Panc1 (cell line): ENCODE measurements at regions not wholly inside any gene's neighbourhood (a gene's known extent, or its start where the extent isn't known, plus 50 kb on each side); places are given as distances from the start of the nearest gene placed in this dataset.

Source experiments
- ATAC-seq: fragments of 200-7000 bp; cut with Tn5 transposase; 2 replicates; pipeline ENCODE4 v1.9.1; 2020; ENCODE audit warnings: mild to moderate bottlenecking, moderate library complexity
- BruUV-seq: library from RNA; stranded (reverse); fragments of 400-500 nt; replicated peaks from 2 replicates; lab custom pipeline; 2021; lab: Mats Ljungman, UMichigan
- CTCF ChIA-PET: fragments of 300-600 bp; sonication (Branson Sonifier 250); formaldehyde crosslinking; loops from one replicate; lab custom pipeline; 2022; ENCODE audit warnings: antibody characterized with exemption; lab: Charles Lee
- POLR2A ChIA-PET: fragments of 300-600 bp; sonication (Branson Sonifier 250); formaldehyde crosslinking; loops from one replicate; lab custom pipeline; 2022; ENCODE audit warnings: antibody characterized with exemption; lab: Charles Lee
- DNase-seq: peaks from one replicate; pipeline ENCODE4 v3.0.0-alpha.2; 2010; ENCODE audit warnings: low read depth, low spot score
- H3K27ac ChIP-seq: 2 replicates; pipeline ENCODE4 v1.5.1; 2011; ENCODE audit warnings: mild to moderate bottlenecking, low read length, inconsistent platforms
- H3K27me3 ChIP-seq: fragments of 200-500 bp; sonication (Bioruptor generic); 2 replicates; pipeline ENCODE4 v1.6.0; 2014; ENCODE audit warnings: low read length, inconsistent platforms; ENCODE audit not compliant: control insufficient read depth, insufficient read depth
- H3K36me3 ChIP-seq: fragments of 200-500 bp; sonication (Bioruptor generic); 2 replicates; pipeline ENCODE4 v1.5.1; 2014; ENCODE audit warnings: inconsistent platforms, mild to moderate bottlenecking, low read length, moderate library complexity; ENCODE audit not compliant: control insufficient read depth, insufficient read depth
- H3K4me1 ChIP-seq: 2 replicates; pipeline ENCODE4 v1.5.1; 2011; ENCODE audit warnings: inconsistent platforms, mild to moderate bottlenecking, low read length, moderate library complexity; ENCODE audit not compliant: control insufficient read depth, insufficient read depth
- H3K4me3 ChIP-seq, 2 experiments: 2 replicates each; pipeline ENCODE4 v1.5.1; 2011 to 2012; ENCODE audit warnings: low read depth in 2 of 2, low read length in 2 of 2, mild to moderate bottlenecking in 2 of 2, inconsistent platforms in 1 of 2, moderate library complexity in 1 of 2
- H3K9me3 ChIP-seq: fragments of 200-500 bp; sonication (Bioruptor generic); 2 replicates; pipeline ENCODE4 v1.5.1; 2014; ENCODE audit warnings: low read depth, mild to moderate bottlenecking, inconsistent platforms, low read length, moderate library complexity; ENCODE audit not compliant: control insufficient read depth, insufficient read depth
- CTCF ChIP-seq: fragments of 450-650 bp; IDR thresholded peaks from 2 replicates; pipeline ENCODE4 v1.5.1; 2017; ENCODE audit warnings: mild to moderate bottlenecking
- POLR2AphosphoS5 ChIP-seq: IDR thresholded peaks from 2 replicates; pipeline ENCODE4 v1.6.1; 2012; ENCODE audit warnings: mild to moderate bottlenecking, low read depth, low read length, moderate library complexity
- REST ChIP-seq, 2 experiments: IDR thresholded peaks; 2 replicates each; pipeline ENCODE4 v1.6.1; 2011 to 2012; ENCODE audit warnings: low read depth in 2 of 2, control low read depth in 1 of 2, low read length in 1 of 2, mild to moderate bottlenecking in 1 of 2, moderate library complexity in 1 of 2; ENCODE audit not compliant: insufficient read depth in 1 of 2
- SIN3A ChIP-seq: IDR thresholded peaks from 2 replicates; pipeline ENCODE4 v1.6.1; 2012; ENCODE audit warnings: low read depth, mild to moderate bottlenecking, low read length, moderate library complexity, borderline replicate concordance; ENCODE audit not compliant: insufficient read depth
- TCF7L2 ChIP-seq: IDR thresholded peaks from 2 replicates; pipeline ENCODE4 v1.6.1; 2011; ENCODE audit warnings: mild to moderate bottlenecking, low read depth, low read length, inconsistent platforms
- in situ Hi-C: cut with HindIII; loops from 2 replicates; pipeline ENCODE4 v1.10.0; 2016; ENCODE audit warnings: low sequenced_read_pairs, low pct_unique_long_range_greater_than_20kb
- intact Hi-C: fragments of 100-400 bp; cut with micrococcal nuclease; formaldehyde crosslinking; loops from one replicate; pipeline ENCODE4 v1.10.0; 2022; ENCODE audit not compliant: unreplicated experiment

GRCh38 chr13:54196684-54197083 is 1168.1 kb downstream of the OLFM4 start:
- ATAC-seq: no peak
- no peak for DNase-seq
- intact Hi-C loops (no loop called here), in situ Hi-C loops (no loop called here)
- Histone ChIP-seq H3K4me1 (no peaks in the 10 kb centered on the region), H3K9me3 (no peaks in the 10 kb centered on the region), H3K27me3 (no peaks in the 10 kb centered on the region), H3K27ac (no peak overlapping the region), H3K36me3 (no peaks in the 10 kb centered on the region), H3K4me3 (no peak overlapping the region)
- TF ChIP-seq SIN3A (no peak), CTCF (no peak), POLR2AphosphoS5 (no peak), REST (IDR thresholded peaks at IDR 0.05; ENCODE audit: insufficient read depth in 1 of 2, low read depth in 2 of 2, low read length in 1 of 2) (no peak), TCF7L2 (no peak)
- ChIA-PET CTCF (interaction anchor here (0.7 kb wide), 1 partner anchor 11 kb away, joined by 3 read pairs; no protein-coding TSS in a partner anchor), POLR2A (no interaction called here)
- BruUV-seq: no TSS peak

GRCh38 chr13:54198911-54199310 is 1170.3 kb downstream of the OLFM4 start:
- no TSS peak for BruUV-seq
- no peak for TF ChIP-seq TCF7L2
- no peak for TF ChIP-seq SIN3A
- no peak for TF ChIP-seq REST (IDR thresholded peaks at IDR 0.05; ENCODE audit: insufficient read depth in 1 of 2, low read depth in 2 of 2, low read length in 1 of 2)
- TF ChIP-seq CTCF: no peak
- TF ChIP-seq POLR2AphosphoS5: no peak
- CTCF ChIA-PET: no interaction called here

More at GRCh38 chr13:54198911-54199310, 1170.3 kb downstream of the OLFM4 start:
- Histone ChIP-seq H3K36me3 (no peaks in the 10 kb centered on the region), H3K27ac (no peak overlapping the region), H3K4me3 (no peak overlapping the region), H3K9me3 (no peaks in the 10 kb centered on the region), H3K27me3 (no peaks in the 10 kb centered on the region), H3K4me1 (no peaks in the 10 kb centered on the region)
- in situ Hi-C loops (no loop called here), intact Hi-C loops (no loop called here)
- DNase-seq (no peak), ATAC-seq (no peak)
- POLR2A ChIA-PET: no interaction called here
